ENCODE measurements at regions not wholly inside any gene's neighbourhood (a gene's known extent, or its start where the extent isn't known, plus 50 kb on each side); places are given as distances from the start of the nearest gene placed in this dataset.

DNA sequence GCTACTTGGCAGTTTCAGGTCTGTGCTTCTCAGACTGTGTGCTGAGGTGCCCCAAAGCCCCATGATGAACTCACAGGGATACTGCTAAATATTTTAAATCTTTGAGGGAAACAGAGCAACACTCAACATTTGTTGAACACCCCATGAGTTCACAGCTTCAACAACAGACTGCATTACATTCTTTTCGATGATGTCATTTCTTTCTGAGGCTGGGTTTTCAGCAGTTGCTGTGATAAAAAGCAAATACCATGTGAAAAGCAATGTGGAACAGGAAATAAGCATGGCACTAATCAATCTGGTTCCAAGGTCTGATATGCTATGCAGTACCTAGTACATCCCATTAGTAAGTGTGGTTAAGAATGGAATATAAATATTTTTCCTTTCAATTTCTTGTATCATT lies 82.7 kb downstream of the RPL27A start:
- Histone ChIP-seq H3K4me3 (replicated peaks in 1 of 4; ENCODE audit: control extremely low read depth in 1 of 4, insufficient read depth in 1 of 4, low read depth in 3 of 4, low read length in 4 of 4) (no peak overlapping the region), H2AFZ (ENCODE audit: low read length) (no peak overlapping the region), H3K4me2 (ENCODE audit: extremely low read depth, insufficient read depth, low read length) (no peak overlapping the region), H3K9me3 (ENCODE audit: control insufficient read depth, insufficient read depth, low read depth, low read length) (no peaks in the 10 kb centered on the region), H3K27me3 (ENCODE audit: control insufficient read depth, insufficient read depth, low read length) (no peaks in the 10 kb centered on the region), H3K36me3 (ENCODE audit: control insufficient read depth, insufficient read depth, low read length) (no peaks in the 10 kb centered on the region), H4K20me1 (ENCODE audit: control insufficient read depth, extremely low read depth, insufficient read depth, low read length) (no peaks in the 10 kb centered on the region), H3K27ac (ENCODE audit: insufficient read depth, low read length) (peak overlapping the region; percentile 49), H3K79me2 (ENCODE audit: control insufficient read depth, insufficient read depth, low read length) (peaks cover 19% of the 10 kb centered on the region), H3K4me1 (ENCODE audit: control insufficient read depth, extremely low read depth, insufficient read depth, low read length) (peaks cover 29% of the 10 kb centered on the region), H3K9ac (ENCODE audit: insufficient read depth, low read length) (no peak overlapping the region)
- TF ChIP-seq, protein P1, sequence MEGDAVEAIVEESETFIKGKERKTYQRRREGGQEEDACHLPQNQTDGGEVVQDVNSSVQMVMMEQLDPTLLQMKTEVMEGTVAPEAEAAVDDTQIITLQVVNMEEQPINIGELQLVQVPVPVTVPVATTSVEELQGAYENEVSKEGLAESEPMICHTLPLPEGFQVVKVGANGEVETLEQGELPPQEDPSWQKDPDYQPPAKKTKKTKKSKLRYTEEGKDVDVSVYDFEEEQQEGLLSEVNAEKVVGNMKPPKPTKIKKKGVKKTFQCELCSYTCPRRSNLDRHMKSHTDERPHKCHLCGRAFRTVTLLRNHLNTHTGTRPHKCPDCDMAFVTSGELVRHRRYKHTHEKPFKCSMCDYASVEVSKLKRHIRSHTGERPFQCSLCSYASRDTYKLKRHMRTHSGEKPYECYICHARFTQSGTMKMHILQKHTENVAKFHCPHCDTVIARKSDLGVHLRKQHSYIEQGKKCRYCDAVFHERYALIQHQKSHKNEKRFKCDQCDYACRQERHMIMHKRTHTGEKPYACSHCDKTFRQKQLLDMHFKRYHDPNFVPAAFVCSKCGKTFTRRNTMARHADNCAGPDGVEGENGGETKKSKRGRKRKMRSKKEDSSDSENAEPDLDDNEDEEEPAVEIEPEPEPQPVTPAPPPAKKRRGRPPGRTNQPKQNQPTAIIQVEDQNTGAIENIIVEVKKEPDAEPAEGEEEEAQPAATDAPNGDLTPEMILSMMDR (conservative IDR thresholded peaks at IDR 0.05 in 1 of 2, IDR thresholded peaks at IDR 0.05 in 1 of 2; ENCODE audit: low read depth in 1 of 2, low read length in 2 of 2): no peak
- no peak for TF ChIP-seq EZH2 (IDR thresholded peaks at IDR 0.05; ENCODE audit: low read length, missing control alignments)
- DNase-seq (ENCODE audit: low read depth in 2 of 2): peak; percentile 60 to 89

DNA sequence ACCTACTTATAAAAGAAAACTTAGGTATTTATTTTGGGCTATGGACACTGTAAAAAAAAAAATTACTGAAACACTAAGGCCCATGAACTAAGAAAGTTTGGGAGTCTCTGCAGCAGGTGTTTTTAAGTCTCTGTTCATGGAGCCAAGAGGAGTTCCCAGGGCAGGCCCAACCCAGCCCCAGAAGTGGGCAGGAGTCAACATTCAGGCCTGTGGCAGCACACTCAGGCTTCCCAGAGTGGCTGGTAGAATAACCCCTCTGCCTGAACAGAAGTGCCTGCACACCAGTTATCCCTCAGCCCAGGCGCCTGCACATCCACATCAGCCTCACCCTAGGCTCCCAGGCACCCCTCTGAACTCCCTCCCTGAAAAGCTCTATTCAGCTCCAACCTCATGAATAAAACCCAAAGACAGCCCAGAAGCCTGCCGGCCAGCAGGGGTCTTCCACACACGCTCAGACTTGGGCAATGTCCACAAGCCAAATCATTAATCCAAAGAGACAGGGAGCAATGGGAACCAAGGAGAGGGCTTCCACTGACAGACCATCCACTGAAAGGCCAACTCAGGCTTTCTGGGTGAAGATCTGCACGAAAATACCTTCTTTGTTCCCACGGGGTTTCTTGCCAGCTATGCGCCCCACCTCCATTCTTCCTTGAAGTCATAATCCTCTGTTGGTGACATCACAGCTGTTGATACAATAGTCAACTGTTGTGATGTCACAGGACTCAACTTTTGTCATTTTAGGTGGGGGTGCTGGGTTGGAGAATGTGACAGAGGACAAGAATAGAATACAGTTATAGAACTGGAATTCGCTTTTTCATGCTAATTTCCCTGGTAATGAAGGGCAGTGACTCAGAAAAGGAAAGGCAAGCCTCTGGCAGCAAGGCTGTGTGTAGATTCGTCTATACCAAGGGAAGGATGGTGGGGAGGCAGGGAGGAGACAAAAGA lies 83.7 kb downstream of the RPL27A start:
- no peaks in the 10 kb centered on the region for H4K20me1 ChIP-seq (ENCODE audit: control insufficient read depth, extremely low read depth, insufficient read depth, low read length)
- H3K9ac ChIP-seq (ENCODE audit: insufficient read depth, low read length): no peak overlapping the region
- H3K4me1 ChIP-seq (ENCODE audit: control insufficient read depth, extremely low read depth, insufficient read depth, low read length): peaks cover 29% of the 10 kb centered on the region
- no peak overlapping the region for H2AFZ ChIP-seq (ENCODE audit: low read length)
- H3K79me2 ChIP-seq (ENCODE audit: control insufficient read depth, insufficient read depth, low read length): peaks cover 20% of the 10 kb centered on the region
- peak overlapping the region; percentile 74 for H3K27ac ChIP-seq (ENCODE audit: insufficient read depth, low read length)
- DNase-seq (ENCODE audit: low read depth in 2 of 2): peak in 1 of 2 donors; percentile 92
- no peak overlapping the region for H3K4me2 ChIP-seq (ENCODE audit: extremely low read depth, insufficient read depth, low read length)
- H3K27me3 ChIP-seq (ENCODE audit: control insufficient read depth, insufficient read depth, low read length): no peaks in the 10 kb centered on the region
- no peak overlapping the region for H3K4me3 ChIP-seq (replicated peaks in 1 of 4; ENCODE audit: control extremely low read depth in 1 of 4, insufficient read depth in 1 of 4, low read depth in 3 of 4, low read length in 4 of 4)
- TF ChIP-seq, protein P1 (conservative IDR thresholded peaks at IDR 0.05 in 1 of 2, IDR thresholded peaks at IDR 0.05 in 1 of 2; ENCODE audit: low read depth in 1 of 2, low read length in 2 of 2): no peak
- no peak for TF ChIP-seq EZH2 (IDR thresholded peaks at IDR 0.05; ENCODE audit: low read length, missing control alignments)
- H3K36me3 ChIP-seq (ENCODE audit: control insufficient read depth, insufficient read depth, low read length): no peaks in the 10 kb centered on the region
- H3K9me3 ChIP-seq (ENCODE audit: control insufficient read depth, insufficient read depth, low read depth, low read length): no peaks in the 10 kb centered on the region

DNA sequence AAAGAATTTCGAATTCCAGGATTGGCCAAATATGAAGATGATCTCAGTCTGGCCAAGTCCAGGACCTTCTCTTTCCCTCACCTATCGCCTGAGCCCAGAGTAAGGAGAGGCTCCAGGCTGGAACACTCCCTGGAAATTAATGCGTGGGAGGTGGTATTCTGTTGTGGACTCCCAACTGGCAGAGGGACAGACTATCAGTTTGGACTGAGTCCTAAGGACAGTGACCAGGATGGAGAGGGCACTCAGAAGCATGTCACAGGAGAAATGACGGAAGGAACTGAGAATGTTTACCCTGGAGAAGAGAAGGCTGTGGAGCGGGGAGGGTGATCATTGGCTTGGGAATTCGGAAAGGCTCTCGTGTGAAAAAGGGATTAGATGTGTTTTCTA lies 84.4 kb downstream of the RPL27A start:
- H3K27ac ChIP-seq (ENCODE audit: insufficient read depth, low read length): peak overlapping the region; percentile 74
- peaks cover 29% of the 10 kb centered on the region for H3K4me1 ChIP-seq (ENCODE audit: control insufficient read depth, extremely low read depth, insufficient read depth, low read length)
- no peaks in the 10 kb centered on the region for H4K20me1 ChIP-seq (ENCODE audit: control insufficient read depth, extremely low read depth, insufficient read depth, low read length)
- H3K27me3 ChIP-seq (ENCODE audit: control insufficient read depth, insufficient read depth, low read length): no peaks in the 10 kb centered on the region
- TF ChIP-seq EZH2 (IDR thresholded peaks at IDR 0.05; ENCODE audit: low read length, missing control alignments): no peak
- TF ChIP-seq, protein P1 (conservative IDR thresholded peaks at IDR 0.05 in 1 of 2, IDR thresholded peaks at IDR 0.05 in 1 of 2; ENCODE audit: low read depth in 1 of 2, low read length in 2 of 2): no peak
- H3K9me3 ChIP-seq (ENCODE audit: control insufficient read depth, insufficient read depth, low read depth, low read length): no peaks in the 10 kb centered on the region
- DNase-seq (ENCODE audit: low read depth in 2 of 2): no peak
- H2AFZ ChIP-seq (ENCODE audit: low read length): no peak overlapping the region
- H3K79me2 ChIP-seq (ENCODE audit: control insufficient read depth, insufficient read depth, low read length): peaks cover 17% of the 10 kb centered on the region
- no peaks in the 10 kb centered on the region for H3K36me3 ChIP-seq (ENCODE audit: control insufficient read depth, insufficient read depth, low read length)
- H3K4me3 ChIP-seq (replicated peaks in 1 of 4; ENCODE audit: control extremely low read depth in 1 of 4, insufficient read depth in 1 of 4, low read depth in 3 of 4, low read length in 4 of 4): no peak overlapping the region
- peak overlapping the region; percentile 54 for H3K4me2 ChIP-seq (ENCODE audit: extremely low read depth, insufficient read depth, low read length)
- no peak overlapping the region for H3K9ac ChIP-seq (ENCODE audit: insufficient read depth, low read length)

Data from fibroblast of lung (primary cell).